Effector CD8-positive, alpha-beta T cell (primary cell): ENCODE measurements at regions not wholly inside any gene's neighbourhood (a gene's known extent, or its start where the extent isn't known, plus 50 kb on each side); places are given as distances from the start of the nearest gene placed in this dataset.
"Not testable (repeated sequence)": the region's sequence is repeated elsewhere in the genome, so short reads cannot be mapped to it uniquely, and the experiment has no call there.

Source experiments
- DNase-seq: peaks from one replicate; lab custom pipeline; 2025; lab: John Stamatoyannopoulos, UW

DNA sequence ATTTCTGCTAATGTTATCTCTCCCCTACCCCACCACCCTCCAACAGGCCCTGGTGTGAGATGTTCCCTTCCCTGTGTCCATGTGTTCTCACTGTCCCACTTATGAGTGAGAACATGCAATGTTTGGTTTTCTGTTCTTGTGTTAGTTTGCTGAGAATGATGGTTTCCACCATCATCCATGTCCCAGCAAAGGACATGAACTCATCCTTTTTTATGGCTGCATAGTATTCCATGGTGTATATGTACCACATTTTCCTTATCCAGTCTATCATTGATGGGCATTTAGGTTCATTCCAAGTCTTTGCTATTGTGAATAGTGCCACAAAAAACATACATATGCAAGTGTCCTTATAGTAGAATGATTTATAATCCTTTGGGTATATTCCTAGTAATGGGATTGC lies 104.5 kb downstream of the ZNF33B start:
- DNase-seq, result not testable (repeated sequence)

GRCh38 chr10:42532996-42533395 lies 105.4 kb downstream of the ZNF33B start:
- no peak for DNase-seq

DNA sequence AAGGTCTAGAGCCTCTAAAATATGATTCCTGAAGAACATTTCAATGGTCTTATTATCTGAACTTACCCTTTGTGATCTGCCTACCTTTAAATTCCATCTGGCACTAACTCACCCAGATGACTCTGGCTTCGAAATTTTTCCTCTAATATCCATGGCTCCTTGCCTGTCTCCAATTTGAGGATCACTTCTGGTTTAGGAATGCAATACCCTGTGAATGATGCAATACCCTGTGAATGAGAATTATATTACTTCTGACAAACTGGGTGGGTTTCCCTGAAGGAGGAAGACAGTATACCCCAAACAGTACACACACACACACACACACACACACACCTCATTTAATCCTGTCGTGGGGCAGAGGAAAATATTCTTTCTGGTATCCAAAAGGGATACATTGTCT lies 115.3 kb downstream of the ZNF33B start:
- DNase-seq, result no peak

GRCh38 chr10:42519761-42520460 lies 118.5 kb downstream of the ZNF33B start:
- no peak for DNase-seq

DNA sequence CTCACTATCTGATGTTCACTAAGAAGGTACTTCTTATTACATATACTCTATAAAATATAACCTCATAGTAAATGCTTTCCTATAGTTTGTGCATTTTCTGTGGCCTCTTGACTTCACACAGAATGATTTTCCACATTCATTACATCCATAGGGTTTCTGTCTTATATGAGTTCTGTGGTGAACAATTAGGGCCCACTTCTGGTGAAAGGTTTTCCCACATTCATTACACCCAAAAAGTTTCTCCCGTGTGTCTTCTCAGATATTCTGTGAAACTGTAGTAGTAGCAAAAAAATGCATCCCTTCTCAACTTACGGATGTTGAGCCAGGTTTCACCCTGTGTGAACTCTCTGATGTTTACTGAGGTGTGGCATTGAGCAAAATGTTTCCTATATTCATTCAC lies 119.3 kb downstream of the ZNF33B start:
- no peak for DNase-seq

DNA sequence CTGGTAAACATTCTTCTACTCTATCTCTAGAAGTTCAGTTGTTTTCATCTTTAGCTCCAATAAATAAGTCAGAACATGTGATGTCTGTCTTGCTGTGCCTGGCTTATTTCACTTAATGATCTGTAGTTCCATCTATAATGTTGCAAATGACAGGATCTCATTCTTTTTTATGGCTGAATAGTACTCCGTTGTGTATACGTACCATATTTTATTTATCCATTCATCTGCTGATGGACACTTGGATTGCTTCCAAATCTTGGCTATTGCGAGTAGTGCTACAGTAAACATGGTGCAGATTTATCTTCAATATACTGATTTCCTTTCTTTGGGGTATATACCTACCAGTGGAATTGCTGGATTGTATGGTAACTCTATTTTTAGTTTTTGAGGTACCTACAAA lies 124.4 kb downstream of the ZNF33B start:
- DNase-seq, result no peak

DNA sequence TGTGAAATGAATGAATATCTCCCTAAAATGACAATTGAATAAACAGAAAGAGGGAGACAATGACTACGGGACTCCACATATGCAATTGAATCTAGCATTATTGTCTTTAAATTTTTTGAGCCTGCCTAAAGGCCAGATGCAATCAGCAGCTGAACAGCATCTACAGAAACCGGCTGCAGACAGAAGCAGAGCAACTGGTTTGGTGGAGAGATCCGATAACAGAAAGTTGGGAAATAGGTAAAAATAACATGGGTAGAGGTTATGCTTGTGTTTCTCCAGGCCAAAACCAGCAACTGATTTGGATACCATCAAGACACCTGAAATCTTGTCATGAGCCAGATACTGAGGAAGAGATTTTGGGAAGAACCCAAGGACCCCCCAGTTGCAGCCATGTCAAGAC lies 146.6 kb downstream of the ZNF33B start:
- no peak for DNase-seq

- DNase-seq, result no peak
Measured at GRCh38 chr10:42491001-42491592, 147.3 kb downstream of the ZNF33B start.

GRCh38 chr10:42490368-42490767 lies 148.0 kb downstream of the ZNF33B start:
- DNase-seq, result no peak

DNA sequence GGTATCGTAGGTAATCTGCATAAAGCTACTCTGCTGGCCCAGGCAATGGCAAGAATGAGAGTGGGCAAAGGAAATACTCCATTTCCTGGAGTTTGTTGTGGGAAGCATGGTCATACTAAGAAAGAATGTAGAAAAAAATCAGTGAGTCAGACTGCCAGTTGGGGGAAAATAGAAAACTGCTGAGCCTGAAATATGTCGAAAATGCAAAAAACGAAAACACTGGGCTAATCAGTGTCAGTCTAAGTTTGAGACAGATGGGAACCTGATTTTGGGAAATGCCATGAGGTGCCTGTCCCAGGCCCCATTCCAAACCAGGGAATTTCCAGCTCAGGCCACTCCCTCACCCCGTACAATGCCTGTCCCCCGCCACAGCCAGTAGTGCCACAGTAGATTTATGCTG lies 150.0 kb downstream of the ZNF33B start:
- DNase-seq, result no peak

DNA sequence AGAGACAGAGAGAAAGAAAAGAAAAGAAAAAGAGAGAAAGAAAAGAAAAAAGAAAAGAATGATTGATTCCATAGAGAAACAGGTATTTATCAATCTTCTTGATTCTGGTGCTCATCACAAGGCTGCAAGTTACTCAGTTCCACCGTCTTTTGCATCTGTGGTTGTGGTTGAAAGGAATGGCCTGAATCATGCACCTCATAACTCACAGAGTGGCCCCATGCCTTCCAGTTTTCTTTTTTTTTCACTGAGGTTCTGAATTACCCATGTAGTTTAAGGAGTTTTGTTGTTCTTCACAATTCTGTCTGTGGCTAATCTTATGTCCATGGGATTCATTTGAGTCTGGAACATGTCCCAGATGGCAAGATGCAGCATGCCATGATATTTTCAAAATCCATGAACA lies 156.0 kb downstream of the ZNF33B start:
- DNase-seq, result no peak

DNA sequence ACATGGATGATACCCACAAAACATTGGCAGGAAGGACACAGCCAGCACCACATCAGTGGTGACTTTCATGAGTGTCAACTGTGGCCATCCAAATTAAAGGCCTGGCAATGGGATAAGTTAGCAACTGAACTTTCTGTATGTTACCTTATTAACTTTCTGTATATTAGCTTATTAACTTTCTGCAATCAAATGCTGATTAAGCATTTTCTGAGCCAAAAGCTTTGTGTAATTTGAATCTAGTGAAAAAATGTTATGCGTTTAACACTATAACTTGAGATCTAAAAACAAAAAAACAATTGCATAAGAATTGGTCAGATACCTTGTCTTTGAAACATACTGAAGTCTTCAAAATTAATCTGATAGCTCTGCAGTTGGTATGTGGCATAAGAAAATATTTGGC lies 159.3 kb downstream of the ZNF33B start:
- DNase-seq, result no peak

- no peak for DNase-seq
Measured at GRCh38 chr10:42477170-42477569, 161.2 kb downstream of the ZNF33B start.

DNA sequence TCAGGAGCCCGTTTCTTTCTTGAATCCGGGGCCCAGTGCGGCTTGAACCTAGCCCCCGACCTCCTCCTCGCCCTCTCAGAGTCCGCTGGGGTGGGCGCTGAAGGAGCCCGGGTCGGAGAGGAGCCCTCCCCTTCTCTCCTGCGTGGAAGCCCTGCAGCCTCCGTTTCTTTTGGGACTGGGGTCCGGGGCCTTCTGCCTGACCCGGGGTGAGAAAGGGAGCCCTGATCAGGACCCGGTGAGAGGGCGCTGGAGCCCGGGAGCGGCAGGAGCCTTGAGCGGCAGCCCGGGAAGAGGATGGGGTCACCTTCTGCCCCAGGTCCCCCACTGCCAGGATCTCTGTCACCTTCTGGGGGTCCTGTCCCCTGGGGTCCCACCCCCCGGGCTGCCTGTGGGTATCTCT lies 162.3 kb downstream of the ZNF33B start:
- no peak for DNase-seq

DNA sequence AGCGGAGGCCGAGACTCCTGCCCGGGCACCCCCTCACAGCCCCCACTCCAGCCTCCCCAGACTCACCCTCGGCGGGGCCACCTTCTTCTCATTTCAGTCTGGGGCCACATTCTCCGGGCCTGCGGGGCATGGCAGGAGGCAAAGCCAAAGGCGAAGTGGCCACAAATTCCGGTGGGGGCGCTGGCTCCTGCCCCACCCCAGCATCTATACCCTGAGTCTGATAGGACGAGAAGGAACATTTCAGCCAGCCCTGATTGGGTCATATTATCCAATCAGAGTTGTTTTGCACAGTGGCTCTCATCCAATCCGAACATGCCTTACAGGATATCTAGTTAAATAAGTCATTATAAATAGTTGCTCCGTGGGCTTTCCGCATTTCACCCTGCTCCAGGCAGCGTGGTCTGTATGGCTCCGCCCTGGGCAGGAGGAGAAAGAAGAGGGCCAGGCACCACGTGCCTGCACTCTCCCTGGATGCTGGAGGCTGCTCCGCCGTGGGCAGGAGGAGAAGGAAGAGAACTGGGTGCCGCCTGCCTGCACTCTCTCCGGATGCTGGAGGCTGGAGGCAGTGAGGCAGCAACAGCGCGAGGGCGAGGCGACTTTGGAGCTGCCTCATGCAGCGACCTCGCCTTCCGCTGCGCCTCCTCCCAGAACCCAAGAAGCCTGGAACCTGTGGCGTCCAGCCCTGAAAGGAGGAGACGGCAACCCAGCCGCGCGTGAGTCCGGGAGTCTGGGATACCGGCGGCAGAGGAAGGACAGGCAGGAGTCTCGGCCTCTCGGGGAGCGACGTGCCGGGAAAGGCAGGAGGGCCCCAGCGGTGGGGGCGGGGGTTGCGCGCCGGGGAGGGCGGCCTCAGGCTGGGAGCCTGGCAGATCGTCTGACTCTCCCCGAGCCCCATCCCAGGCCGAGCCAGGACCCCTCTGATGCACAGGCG lies 162.9 kb downstream of the ZNF33B start:
- DNase-seq, result no peak

DNA sequence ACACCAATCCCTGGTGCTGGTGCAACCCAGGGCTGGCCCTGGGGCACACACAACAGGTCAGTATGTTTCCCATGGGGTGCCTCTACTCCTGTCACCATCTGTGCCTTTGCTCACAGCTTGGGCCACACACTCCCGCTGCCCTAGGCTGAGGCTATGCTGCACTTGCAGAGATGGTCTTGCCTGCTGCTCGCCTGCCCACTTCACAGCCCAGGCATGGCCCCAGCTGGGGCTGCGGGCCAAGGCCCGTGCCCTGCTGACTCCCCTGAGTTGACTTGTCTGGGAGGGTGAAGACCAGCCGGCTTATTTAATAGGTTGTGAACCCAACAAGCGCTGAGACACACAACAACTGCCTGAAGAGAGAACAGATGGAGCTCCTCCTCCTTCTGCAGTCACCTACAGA lies 184.1 kb downstream of the ZNF33B start:
- no peak for DNase-seq

DNA sequence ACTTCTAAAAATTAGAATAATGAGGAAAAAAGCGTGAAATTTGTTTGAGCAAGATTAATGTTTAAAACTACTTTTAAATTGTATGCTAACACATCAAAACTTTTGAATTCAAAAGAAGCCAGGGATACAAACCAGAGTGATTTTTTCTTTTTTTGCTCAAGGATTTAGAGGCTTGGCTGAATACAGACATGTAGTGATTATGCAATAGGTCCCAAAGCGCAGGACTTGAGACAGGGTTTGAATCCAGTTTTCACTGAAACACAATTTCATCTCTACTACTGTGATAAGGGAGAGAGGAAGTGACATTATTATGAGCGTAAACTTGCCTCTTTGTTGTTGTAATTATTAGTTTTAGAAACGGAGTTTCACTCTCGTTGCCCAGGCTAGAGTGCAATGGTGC lies 207.3 kb downstream of the ZNF33B start:
- no peak for DNase-seq

DNA sequence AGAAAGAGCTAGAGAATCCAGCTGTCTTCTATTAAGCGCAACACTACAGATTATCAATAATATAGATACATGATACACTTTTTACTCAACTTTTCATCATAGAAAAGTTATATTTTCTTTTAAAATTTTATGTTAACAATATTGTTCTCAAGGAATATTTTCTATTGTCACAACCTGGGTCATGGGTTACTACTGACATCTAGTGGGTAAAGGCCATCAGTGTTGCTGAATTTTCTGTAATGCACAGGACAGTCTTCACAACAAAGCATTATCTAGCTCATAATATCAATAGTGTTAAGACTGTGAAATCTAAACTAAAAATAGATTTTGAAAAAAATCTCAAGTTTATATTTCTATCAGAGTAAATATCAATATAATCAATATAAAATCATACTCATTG lies 209.8 kb downstream of the ZNF33B start:
- DNase-seq, result no peak

- DNase-seq, result no peak
Measured at GRCh38 chr10:42422911-42423310, 215.5 kb downstream of the ZNF33B start.

GRCh38 chr10:42421812-42422211 lies 216.6 kb downstream of the ZNF33B start:
- no peak for DNase-seq

- no peak for DNase-seq
Measured at GRCh38 chr10:42419789-42420188, 218.6 kb downstream of the ZNF33B start.

GRCh38 chr10:42380926-42381547 lies 257.3 kb downstream of the ZNF33B start:
- no peak for DNase-seq
